HG03175 (cell line): ENCODE measurements at regions not wholly inside any gene's neighbourhood (a gene's known extent, or its start where the extent isn't known, plus 50 kb on each side); places are given as distances from the start of the nearest gene placed in this dataset.

Experiments used
- ATAC-seq: cut with Tn5 transposase; IDR thresholded peaks from one replicate; pipeline ENCODE4 v1.9.1; 2021; ENCODE audit warnings: mild to moderate bottlenecking, moderate library complexity; ENCODE audit not compliant: unreplicated experiment

- no peak for ATAC-seq
Observed at GRCh38 chr2:158009399-158009798, 92.3 kb upstream of the UPP2 start.

- ATAC-seq, result peak; percentile 35
Observed at GRCh38 chr2:158006961-158007719, 94.5 kb upstream of the UPP2 start.

- ATAC-seq, result no peak
Observed at GRCh38 chr2:158004126-158004764, 97.4 kb upstream of the UPP2 start.

GRCh38 chr2:158002079-158002478 lies 99.6 kb upstream of the UPP2 start:
- ATAC-seq, result no peak

- ATAC-seq, result no peak
Observed at GRCh38 chr2:157996799-157997198, 104.9 kb upstream of the UPP2 start.

- no peak for ATAC-seq
Observed at GRCh38 chr2:157995117-157995516, 106.6 kb upstream of the UPP2 start.

- ATAC-seq, result no peak
Observed at GRCh38 chr2:157991932-157992331, 109.7 kb upstream of the UPP2 start.

GRCh38 chr2:157990173-157990572 lies 111.5 kb upstream of the UPP2 start:
- ATAC-seq, result no peak

- ATAC-seq, result no peak
Observed at GRCh38 chr2:157989227-157989626, 112.4 kb upstream of the UPP2 start.

GRCh38 chr2:157986761-157987160 lies 110.6 kb upstream of the ACVR1 start:
- no peak for ATAC-seq

- no peak for ATAC-seq
Observed at GRCh38 chr2:157984866-157985265, 108.7 kb upstream of the ACVR1 start.

- ATAC-seq, result no peak
Observed at GRCh38 chr2:157980020-157980419, 103.9 kb upstream of the ACVR1 start.

GRCh38 chr2:157971702-157972101 lies 95.6 kb upstream of the ACVR1 start:
- no peak for ATAC-seq

GRCh38 chr2:157967856-157968255 lies 91.7 kb upstream of the ACVR1 start:
- no peak for ATAC-seq

GRCh38 chr2:157959249-157959648 lies 83.1 kb upstream of the ACVR1 start:
- ATAC-seq, result no peak

- no peak for ATAC-seq
Observed at GRCh38 chr2:157957596-157957995, 81.5 kb upstream of the ACVR1 start.

- ATAC-seq, result no peak
Observed at GRCh38 chr2:157952558-157952957, 76.4 kb upstream of the ACVR1 start.

GRCh38 chr2:157948856-157949255 lies 72.7 kb upstream of the ACVR1 start:
- ATAC-seq, result no peak

GRCh38 chr2:157946919-157947557 lies 70.9 kb upstream of the ACVR1 start:
- no peak for ATAC-seq

GRCh38 chr2:157940024-157940423 lies 63.9 kb upstream of the ACVR1 start:
- ATAC-seq, result no peak

GRCh38 chr2:157938556-157938955 lies 62.4 kb upstream of the ACVR1 start:
- ATAC-seq, result no peak

GRCh38 chr2:157936406-157936805 lies 60.3 kb upstream of the ACVR1 start:
- ATAC-seq, result no peak
